ENCODE measurements at regions not wholly inside any gene's neighbourhood (a gene's known extent, or its start where the extent isn't known, plus 50 kb on each side); places are given as distances from the start of the nearest gene placed in this dataset.
"Not testable (repeated sequence)": the region's sequence is repeated elsewhere in the genome, so short reads cannot be mapped to it uniquely, and the experiment has no call there.

GRCh38 chr6:106807947-106808611 lies 166.4 kb downstream of the CD24 start:
- H3K4me3 ChIP-seq (ENCODE audit: low read length) = no peak overlapping the region
- TF ChIP-seq ZNF274 (IDR thresholded peaks at IDR 0.05; ENCODE audit: low read depth, low read length) = no peak

GRCh38 chr6:106806253-106806652 lies 168.3 kb downstream of the CD24 start:
- not testable (repeated sequence) for H3K4me3 ChIP-seq (ENCODE audit: low read length)

GRCh38 chr6:106805771-106806170 lies 168.8 kb downstream of the CD24 start:
- TF ChIP-seq ZNF274 (IDR thresholded peaks at IDR 0.05; ENCODE audit: low read depth, low read length) = no peak

GRCh38 chr6:106804346-106805335 lies 169.9 kb downstream of the CD24 start:
- TF ChIP-seq ZNF274 (IDR thresholded peaks at IDR 0.05; ENCODE audit: low read depth, low read length) = no peak
- H3K4me3 ChIP-seq (ENCODE audit: low read length) = no peak overlapping the region

More at GRCh38 chr6:106805771-106806170, 168.8 kb downstream of the CD24 start:
- no peak overlapping the region for H3K4me3 ChIP-seq (ENCODE audit: low read length)

GRCh38 chr6:106803188-106803587 lies 171.3 kb downstream of the CD24 start:
- no peak overlapping the region for H3K4me3 ChIP-seq (ENCODE audit: low read length)
- no peak for TF ChIP-seq ZNF274 (IDR thresholded peaks at IDR 0.05; ENCODE audit: low read depth, low read length)

- no peak for TF ChIP-seq ZNF274 (IDR thresholded peaks at IDR 0.05; ENCODE audit: low read depth, low read length)
- H3K4me3 ChIP-seq (ENCODE audit: low read length) = no peak overlapping the region
These were observed 172.4 kb downstream of the CD24 start for GRCh38 chr6:106802139-106802538.

- no peak for TF ChIP-seq ZNF274 (IDR thresholded peaks at IDR 0.05; ENCODE audit: low read depth, low read length)
- H3K4me3 ChIP-seq (ENCODE audit: low read length) = no peak overlapping the region
These were observed 171.9 kb downstream of the QRSL1 start for GRCh38 chr6:106801256-106801655.

- no peak for TF ChIP-seq ZNF274 (IDR thresholded peaks at IDR 0.05; ENCODE audit: low read depth, low read length)
- no peak overlapping the region for H3K4me3 ChIP-seq (ENCODE audit: low read length)
These were observed 171.0 kb downstream of the QRSL1 start for GRCh38 chr6:106800379-106800778.

- TF ChIP-seq ZNF274 (IDR thresholded peaks at IDR 0.05; ENCODE audit: low read depth, low read length) = no peak
- peak overlapping the region; percentile 41; the same call in 1 of the 2 replicates for H3K4me3 ChIP-seq (ENCODE audit: low read length)
These were observed 169.9 kb downstream of the QRSL1 start for GRCh38 chr6:106799031-106799894.

GRCh38 chr6:106797186-106797585 lies 167.8 kb downstream of the QRSL1 start:
- TF ChIP-seq ZNF274 (IDR thresholded peaks at IDR 0.05; ENCODE audit: low read depth, low read length) = no peak
- H3K4me3 ChIP-seq (ENCODE audit: low read length) = no peak overlapping the region

- no peak for TF ChIP-seq ZNF274 (IDR thresholded peaks at IDR 0.05; ENCODE audit: low read depth, low read length)
- H3K4me3 ChIP-seq (ENCODE audit: low read length) = no peak overlapping the region
These were observed 167.4 kb downstream of the QRSL1 start for GRCh38 chr6:106796781-106797180.

- no peak for TF ChIP-seq ZNF274 (IDR thresholded peaks at IDR 0.05; ENCODE audit: low read depth, low read length)
- H3K4me3 ChIP-seq (ENCODE audit: low read length) = no peak overlapping the region
These were observed 164.8 kb downstream of the QRSL1 start for GRCh38 chr6:106794129-106794528.

- no peak for TF ChIP-seq ZNF274 (IDR thresholded peaks at IDR 0.05; ENCODE audit: low read depth, low read length)
- H3K4me3 ChIP-seq (ENCODE audit: low read length) = no peak overlapping the region
These were observed 163.3 kb downstream of the QRSL1 start for GRCh38 chr6:106792536-106793236.

Data from GM08714 (cell line).